Loucy (cell line): ENCODE measurements at regions not wholly inside any gene's neighbourhood (a gene's known extent, or its start where the extent isn't known, plus 50 kb on each side); places are given as distances from the start of the nearest gene placed in this dataset.

Experiments used
- CTCF ChIP-seq: fragments of 200-600 bp; sonication (generic); conservative IDR thresholded peaks from 2 replicates; pipeline ENCODE4 v1.5.1; 2014; ENCODE audit warnings: mild to moderate bottlenecking, antibody characterized with exemption, low read length
- EZH2phosphoT487 ChIP-seq: fragments of 200-600 bp; IDR thresholded peaks from 2 replicates; pipeline ENCODE4 v1.6.1; 2018; ENCODE audit warnings: antibody characterized with exemption, mild to moderate bottlenecking, moderate library complexity, borderline replicate concordance

DNA sequence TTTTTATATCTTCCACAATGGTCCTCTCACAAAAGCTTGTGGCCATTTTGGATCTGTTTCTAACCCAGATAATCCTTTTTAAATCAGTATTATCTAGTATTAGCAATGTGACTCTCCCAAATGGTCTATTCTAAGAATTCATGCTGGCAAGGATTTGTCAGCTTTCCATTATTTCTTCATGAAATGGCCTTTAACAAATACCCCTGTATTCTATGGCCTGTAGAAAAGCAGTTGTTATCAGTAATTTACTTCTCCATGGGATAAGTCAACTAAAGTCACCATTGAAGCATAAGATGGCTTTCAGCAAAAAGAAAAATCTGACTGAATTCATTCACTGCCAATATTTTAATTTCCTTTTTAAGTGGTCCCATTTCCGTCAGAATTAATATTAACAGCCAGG is 346.4 kb upstream of the FAM174A start:
- no peak for TF ChIP-seq CTCF
- TF ChIP-seq EZH2phosphoT487: no peak
